NCI-H2081 treated with DMSO at 0.1 percent for 48 hours (cell line): ENCODE measurements at regions not wholly inside any gene's neighbourhood (a gene's known extent, or its start where the extent isn't known, plus 50 kb on each side); places are given as distances from the start of the nearest gene placed in this dataset.
"Not testable (repeated sequence)": the region's sequence is repeated elsewhere in the genome, so short reads cannot be mapped to it uniquely, and the experiment has no call there.

Experiments used
- DNase-seq: peaks from one replicate; lab custom pipeline; 2025; lab: John Stamatoyannopoulos, UW

- no peak for DNase-seq
Observed at GRCh38 chr4:126440297-126440696, 1125.5 kb downstream of the FAT4 start.

DNA sequence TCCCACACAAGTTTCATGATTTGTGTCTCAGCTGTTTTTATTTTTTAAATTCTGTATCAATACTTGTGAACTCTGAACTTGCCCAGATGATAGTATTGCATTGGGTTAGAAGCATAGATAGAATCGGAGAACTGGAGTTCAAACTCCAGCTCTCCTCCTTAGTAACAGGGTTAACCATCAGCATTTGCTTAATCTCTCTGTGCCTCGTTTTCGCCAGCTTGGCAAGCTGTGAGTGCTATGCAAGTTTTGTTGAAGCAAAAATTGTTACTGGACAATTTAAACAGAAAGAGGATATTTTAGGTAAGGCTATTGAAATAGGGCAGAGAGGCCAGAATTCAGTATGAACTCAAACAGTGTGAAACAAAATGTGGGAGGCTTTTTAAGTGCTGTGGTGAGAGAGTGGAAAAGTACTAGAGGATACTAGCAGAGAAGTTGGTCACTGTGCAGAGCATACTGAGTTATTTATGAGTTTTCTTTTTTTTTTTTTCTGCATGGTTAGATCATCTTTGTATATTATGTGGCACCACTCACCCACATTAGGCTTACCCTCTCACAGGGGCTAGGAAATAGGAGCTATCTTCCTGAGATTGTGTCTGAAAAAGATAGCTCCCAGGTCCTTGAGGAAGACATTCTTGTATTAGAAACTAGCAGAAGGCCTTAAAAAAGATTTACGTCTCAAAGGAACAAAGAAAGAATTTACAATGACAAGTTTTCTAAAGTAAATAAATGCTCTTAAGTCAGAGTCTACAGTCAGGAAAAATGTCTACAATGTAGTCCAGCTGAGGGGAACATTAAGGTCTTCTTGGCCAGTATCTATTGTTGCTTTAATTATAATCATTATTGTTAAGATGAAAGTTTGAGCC, 1126.6 kb downstream of the FAT4 start:
- no peak for DNase-seq

DNA sequence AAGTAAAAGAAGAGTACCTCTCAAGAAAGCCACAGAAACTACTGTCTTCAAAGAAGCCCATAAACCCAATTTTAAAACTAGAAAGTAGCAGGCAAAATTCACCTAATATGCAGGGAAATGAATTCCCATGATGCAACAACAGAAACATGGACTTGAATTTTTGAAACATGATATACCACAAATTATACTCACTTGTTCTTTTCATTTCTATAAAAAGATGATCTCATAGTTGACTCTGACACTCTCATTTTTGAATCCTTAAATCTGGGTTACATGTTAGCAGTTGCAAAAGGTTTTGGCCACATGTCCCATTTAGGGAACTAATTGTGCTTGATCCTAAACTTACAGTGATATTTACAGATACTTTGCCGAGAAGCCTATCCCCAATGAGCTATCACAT, 1130.8 kb downstream of the FAT4 start:
- DNase-seq, result no peak

GRCh38 chr4:126446917-126447316, 1132.2 kb downstream of the FAT4 start:
- no peak for DNase-seq

DNA sequence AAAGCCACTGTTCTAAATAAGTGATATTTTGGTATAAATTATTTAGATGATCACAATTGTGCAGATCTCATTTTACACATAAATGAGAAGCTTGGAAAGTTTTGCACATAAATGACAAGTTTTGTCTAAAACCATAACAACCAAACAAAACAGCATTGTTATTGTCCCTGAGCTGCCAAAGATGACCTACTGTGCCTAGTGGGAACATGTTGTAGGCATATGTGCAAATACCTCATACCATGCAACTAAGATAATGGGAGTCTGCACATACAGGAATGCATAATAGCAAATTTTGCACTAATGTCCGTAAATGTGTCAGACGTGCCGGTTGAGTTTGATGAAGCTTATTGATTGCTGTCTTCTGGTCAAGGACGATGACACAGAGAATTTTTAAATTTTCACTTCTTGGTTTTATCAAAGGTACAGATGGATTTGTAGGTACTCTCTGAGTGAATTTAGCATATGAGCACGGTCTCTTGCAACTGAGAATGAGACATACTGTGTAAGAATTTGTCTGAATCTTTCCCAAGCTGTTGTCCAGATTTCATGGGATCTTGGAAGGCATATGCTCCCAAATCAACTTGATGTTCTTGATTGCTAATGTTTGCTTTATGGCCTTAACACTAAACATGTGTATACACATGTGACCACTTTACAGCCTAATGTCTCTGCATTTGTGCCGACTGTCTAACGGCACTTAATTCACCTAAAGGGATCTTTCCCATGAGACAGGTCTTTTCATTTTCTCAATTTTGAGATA, 1133.5 kb downstream of the FAT4 start:
- no peak for DNase-seq

DNA sequence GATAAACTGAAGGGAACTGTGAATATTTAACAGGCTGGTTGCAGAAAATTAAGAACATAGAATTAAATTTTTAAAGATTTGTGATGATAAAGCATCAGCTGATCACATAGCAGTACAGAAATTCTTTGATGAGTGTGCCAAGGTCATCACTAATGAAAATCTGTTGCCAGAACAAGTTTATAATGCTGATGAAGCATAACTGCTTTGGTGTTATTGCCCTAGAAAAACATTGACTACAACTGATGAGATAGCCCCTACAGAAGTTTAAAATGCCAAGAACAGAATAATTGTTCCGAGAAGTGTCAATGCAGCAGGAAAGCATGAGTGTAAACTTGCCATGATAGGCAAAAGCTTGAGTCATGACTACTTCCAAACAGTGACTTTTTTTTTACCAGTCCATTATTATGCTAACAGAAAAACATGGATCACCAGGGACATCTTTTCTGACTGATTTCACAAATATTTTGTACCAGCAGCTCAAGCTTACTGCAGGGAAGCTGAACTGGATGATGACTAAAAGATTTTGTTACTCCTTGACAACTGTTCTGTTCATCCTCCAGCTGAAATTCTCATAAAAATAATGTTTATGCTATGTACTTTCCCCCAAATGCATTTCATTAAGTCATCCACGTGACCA, 1136.6 kb downstream of the FAT4 start:
- no peak for DNase-seq

- DNase-seq, result no peak
Observed at GRCh38 chr4:126455865-126456264, 1141.1 kb downstream of the FAT4 start.

GRCh38 chr4:126458993-126459392, 1144.2 kb downstream of the FAT4 start:
- DNase-seq, result no peak

DNA sequence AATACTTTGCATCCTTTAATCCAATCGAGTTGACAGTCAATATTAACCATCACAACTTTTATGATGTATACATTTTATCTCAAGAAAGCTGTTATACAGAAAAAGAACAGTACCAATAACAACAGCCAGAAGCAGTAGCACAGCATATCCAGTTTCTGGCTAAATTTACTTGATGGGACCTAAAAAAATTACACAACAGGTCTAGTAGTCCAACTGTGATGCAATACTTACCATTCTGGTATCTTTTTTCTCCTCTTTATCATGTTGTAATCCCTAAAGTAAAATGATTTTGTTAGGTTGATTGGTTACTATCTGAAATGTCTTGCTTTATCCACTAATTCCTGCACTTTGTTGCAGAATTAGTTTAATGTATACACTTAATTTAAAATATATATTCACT, 1150.6 kb downstream of the FAT4 start:
- DNase-seq, result no peak

DNA sequence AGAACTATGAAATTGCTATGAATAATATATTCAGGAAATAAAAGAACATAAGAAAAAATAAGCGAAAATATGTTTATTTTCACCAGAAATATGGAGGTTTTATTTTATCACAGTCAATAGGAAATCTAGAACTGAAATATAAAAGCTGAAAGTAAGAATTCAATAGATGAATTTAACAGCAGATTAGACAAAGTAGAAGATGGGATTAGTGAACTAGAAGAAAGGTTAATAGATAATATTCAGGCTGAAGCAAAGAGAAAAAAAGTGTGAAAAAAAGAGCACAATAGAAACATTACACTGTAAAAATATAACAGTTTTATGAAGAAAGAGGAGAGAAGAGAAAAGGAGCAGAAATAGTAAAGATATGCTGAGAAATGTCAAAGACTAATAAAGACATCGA, 1152.1 kb downstream of the FAT4 start:
- no peak for DNase-seq

DNA sequence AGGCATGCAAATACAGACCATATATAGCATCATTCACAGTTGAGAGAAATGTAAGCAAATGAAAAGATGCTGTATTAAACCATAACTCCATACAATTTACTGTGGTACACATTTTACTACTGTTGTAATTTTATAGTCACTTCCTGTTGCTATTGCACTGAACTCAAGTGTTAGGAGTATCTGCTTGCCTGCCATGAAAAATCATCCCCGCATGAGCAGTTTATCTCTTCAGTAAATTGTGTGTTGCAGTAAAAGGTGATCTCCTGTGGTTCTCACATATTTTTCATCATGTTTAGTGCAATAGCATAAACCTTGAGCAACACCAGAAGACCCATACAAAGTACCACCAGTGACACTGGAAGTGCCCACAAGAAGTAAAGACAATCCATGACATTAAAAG, 1153.4 kb downstream of the FAT4 start:
- DNase-seq, result no peak

GRCh38 chr4:126470862-126471261, 1156.1 kb downstream of the FAT4 start:
- DNase-seq, result no peak

DNA sequence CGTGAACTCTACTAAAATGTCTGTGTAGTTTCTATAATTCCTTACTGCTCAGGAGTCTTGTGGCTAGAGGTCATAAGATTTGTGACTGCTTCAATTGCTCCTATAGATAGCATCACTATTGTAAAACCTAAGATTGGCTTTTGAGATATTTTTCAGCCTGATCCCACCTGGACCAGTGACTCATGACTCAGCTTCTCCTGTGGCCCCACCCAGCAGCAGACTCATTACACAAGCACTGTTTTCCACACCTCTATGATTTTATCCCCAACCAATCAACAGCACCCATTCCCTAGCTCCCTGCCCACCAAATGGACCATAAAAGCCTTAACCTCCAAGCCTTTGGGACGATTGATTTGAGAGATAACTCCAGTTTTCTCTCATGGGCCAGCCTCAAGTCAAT, 1157.0 kb upstream of the INTU start:
- DNase-seq, result no peak

GRCh38 chr4:126479709-126480108, 1153.0 kb upstream of the INTU start:
- no peak for DNase-seq

GRCh38 chr4:126482311-126482710, 1150.4 kb upstream of the INTU start:
- no peak for DNase-seq

DNA sequence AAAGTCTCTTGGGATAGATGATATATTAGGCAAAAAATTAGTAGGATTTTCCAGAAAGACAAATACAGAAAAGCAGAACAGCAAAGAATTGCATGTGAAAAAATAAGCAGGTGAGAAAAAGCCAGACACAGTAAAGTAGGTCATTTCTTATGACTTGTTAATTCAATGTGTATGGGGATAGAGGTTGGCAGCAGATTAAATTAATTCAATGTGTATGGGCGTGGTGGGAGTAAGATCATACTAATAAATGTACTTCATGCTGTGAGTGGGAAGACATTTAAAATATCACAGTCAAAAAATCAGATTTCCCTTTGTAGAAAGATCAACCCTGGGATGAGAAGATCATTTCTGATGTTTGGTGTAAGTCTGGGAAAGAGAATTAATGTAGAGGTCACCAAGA, 1146.4 kb upstream of the INTU start:
- no peak for DNase-seq

- no peak for DNase-seq
Observed at GRCh38 chr4:126489826-126490463, 1142.8 kb upstream of the INTU start.

- no peak for DNase-seq
Observed at GRCh38 chr4:126495163-126495752, 1137.5 kb upstream of the INTU start.

DNA sequence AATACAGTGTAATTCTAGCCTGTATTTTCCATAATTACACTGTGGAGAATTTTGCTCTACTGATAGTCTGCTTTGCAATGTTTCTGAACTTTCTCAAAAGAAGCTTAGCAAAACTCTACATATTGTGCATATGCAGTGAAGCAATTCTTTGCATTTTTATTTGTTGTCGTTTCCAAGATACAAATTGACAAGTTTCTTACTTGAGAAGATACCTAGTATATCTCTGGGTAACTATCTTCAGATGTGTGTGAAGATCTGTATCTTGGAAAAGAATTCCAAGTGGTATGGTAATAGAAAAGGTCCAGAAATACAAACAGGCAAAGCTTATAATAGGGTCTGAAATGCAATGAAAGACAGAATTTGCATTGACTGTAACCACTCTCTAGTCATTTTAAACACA, 1119.8 kb upstream of the INTU start:
- DNase-seq, result no peak

DNA sequence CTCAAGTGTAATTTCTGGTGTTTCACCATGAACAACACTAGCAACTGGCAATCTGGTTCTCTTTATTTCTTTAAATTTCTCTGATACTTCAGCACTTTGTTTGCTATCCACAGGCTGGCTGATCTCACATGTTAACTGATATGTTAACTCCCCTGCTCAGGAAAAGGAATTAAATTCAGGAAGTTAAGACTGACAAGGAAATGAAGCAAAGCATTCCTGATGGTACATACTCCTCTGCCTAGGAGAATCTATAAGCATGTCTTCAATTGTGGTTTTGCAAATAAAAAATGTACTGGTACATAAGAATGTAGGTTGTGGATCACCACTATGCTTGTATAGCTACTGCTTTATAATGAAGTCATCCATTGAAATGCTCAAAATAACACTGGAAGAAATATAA, 1119.2 kb upstream of the INTU start:
- DNase-seq, result no peak

DNA sequence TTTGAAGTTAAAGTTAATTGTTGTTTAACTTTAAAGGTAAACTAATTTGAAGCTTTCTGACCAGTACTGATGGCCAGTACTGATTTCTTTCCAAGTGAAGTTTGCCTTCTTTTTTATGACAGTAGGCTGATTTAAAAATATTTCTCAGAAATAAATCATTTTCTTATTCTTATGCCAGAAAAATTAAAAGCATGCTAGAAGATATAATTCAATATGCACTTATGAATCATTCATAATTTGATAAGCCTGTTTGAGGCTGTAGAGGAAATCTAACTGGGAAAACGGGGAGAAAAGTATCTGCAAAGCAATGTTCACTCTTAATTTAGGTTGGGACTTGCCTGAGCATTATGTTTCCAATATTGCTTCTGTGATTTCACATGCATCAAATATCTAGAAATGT, 1112.0 kb upstream of the INTU start:
- no peak for DNase-seq

DNA sequence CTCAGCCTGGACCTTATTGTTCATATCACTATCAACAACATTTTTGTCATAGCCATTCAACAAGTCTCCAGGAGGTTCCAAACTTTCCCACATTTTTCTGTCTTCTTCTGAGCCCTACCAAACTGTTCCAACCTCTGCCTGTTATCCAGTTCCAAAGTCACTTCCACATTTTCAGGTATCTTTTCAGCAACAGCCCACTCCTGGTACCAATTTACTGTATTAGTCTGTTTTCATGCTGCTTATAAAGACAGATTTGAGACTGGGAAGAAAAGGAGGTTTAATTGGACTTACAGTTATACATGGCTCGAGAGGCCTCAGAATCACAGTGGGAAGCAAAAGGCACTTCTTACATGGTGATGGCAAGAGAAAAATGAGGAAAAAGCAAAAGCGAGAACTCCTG, 1107.4 kb upstream of the INTU start:
- DNase-seq, result not testable (repeated sequence)
